HEK293 (cell line): ENCODE measurements at regions not wholly inside any gene's neighbourhood (a gene's known extent, or its start where the extent isn't known, plus 50 kb on each side); places are given as distances from the start of the nearest gene placed in this dataset.

ENCODE experiments used
- CTCF ChIA-PET: fragments of 350-600 bp; formaldehyde crosslinking; extraction: SDS; loops from one replicate; lab custom pipeline; 2021; ENCODE audit warnings: antibody characterized with exemption; lab: Yijun Ruan, JAX
- POLR2A ChIA-PET: fragments of 300-600 bp; formaldehyde crosslinking; extraction: SDS; loops from one replicate; lab custom pipeline; 2020; ENCODE audit warnings: antibody characterized with exemption, inconsistent platforms; lab: Yijun Ruan, JAX
- H3K27ac ChIP-seq: fragments of 200-500 bp; sonication (Bioruptor generic); 2 replicates; pipeline ENCODE4 v1.5.1; 2014; ENCODE audit warnings: low read depth, low read length, control low read depth, inconsistent platforms; ENCODE audit errors: extremely low read depth
- H3K36me3 ChIP-seq, 2 experiments: fragments of 200-500 bp in 1 of 2; sonication (Bioruptor generic) in 1 of 2; 1 replicate in 1 of 2; 2 replicates in 1 of 2; pipeline ENCODE4 v1.5.1; 2014 to 2017; ENCODE audit warnings: inconsistent platforms in 2 of 2, low read length in 2 of 2; ENCODE audit not compliant: control insufficient read depth in 2 of 2, insufficient read depth in 1 of 2
- H3K4me1 ChIP-seq: fragments of 200-500 bp; sonication (Bioruptor generic); 2 replicates; pipeline ENCODE4 v1.5.1; 2014; ENCODE audit warnings: mild to moderate bottlenecking, low read length, inconsistent platforms; ENCODE audit not compliant: control insufficient read depth, insufficient read depth
- H3K4me3 ChIP-seq: 2 replicates; pipeline ENCODE4 v1.5.1; 2011; ENCODE audit warnings: low read depth, mild to moderate bottlenecking, control low read depth, low read length, moderate library complexity
- H3K9me3 ChIP-seq: fragments of 200-500 bp; sonication (Bioruptor generic); 2 replicates; pipeline ENCODE4 v1.5.1; 2014; ENCODE audit warnings: low read depth, low read length, inconsistent platforms; ENCODE audit not compliant: control insufficient read depth, insufficient read depth
- FEZF1 ChIP-seq: fragments of 450-650 bp; formaldehyde crosslinking; IDR thresholded peaks from 2 replicates; pipeline ENCODE4 v1.5.1; 2016; ENCODE audit warnings: missing biosample characterization, missing genetic modification characterization
- HOXD13 ChIP-seq: sonication (generic); formaldehyde crosslinking; IDR thresholded peaks from 2 replicates; pipeline ENCODE4 v1.8.0; 2022; ENCODE audit warnings: missing genetic modification reagents, borderline replicate concordance
- PRDM6 ChIP-seq: fragments of 450-650 bp; formaldehyde crosslinking; IDR thresholded peaks from 2 replicates; pipeline ENCODE4 v1.5.1; 2017; ENCODE audit warnings: missing biosample characterization, missing genetic modification characterization
- RBAK ChIP-seq: fragments of 450-650 bp; formaldehyde crosslinking; IDR thresholded peaks from 2 replicates; pipeline ENCODE4 v1.5.1; 2016; ENCODE audit warnings: missing biosample characterization, missing genetic modification characterization
- REST ChIP-seq: fragments of 450-650 bp; formaldehyde crosslinking; IDR thresholded peaks from 2 replicates; pipeline ENCODE4 v1.5.1; 2016; ENCODE audit warnings: missing biosample characterization, missing genetic modification characterization
- SALL2 ChIP-seq: fragments of 450-650 bp; formaldehyde crosslinking; IDR thresholded peaks from 2 replicates; pipeline ENCODE4 v1.5.0; 2017; ENCODE audit warnings: missing biosample characterization, mild to moderate bottlenecking, missing genetic modification characterization, borderline replicate concordance
- ZBTB44 ChIP-seq: fragments of 450-650 bp; IDR thresholded peaks from 2 replicates; pipeline ENCODE4 v1.5.1; 2018; ENCODE audit warnings: missing biosample characterization, mild to moderate bottlenecking, missing genetic modification characterization
- ZEB2 ChIP-seq: fragments of 450-650 bp; formaldehyde crosslinking; IDR thresholded peaks from 2 replicates; pipeline ENCODE4 v1.5.1; 2016; ENCODE audit warnings: missing biosample characterization, missing genetic modification characterization
- ZNF114 ChIP-seq: fragments of 450-650 bp; formaldehyde crosslinking; IDR thresholded peaks from 2 replicates; pipeline ENCODE4 v1.5.0; 2017; ENCODE audit warnings: missing biosample characterization, missing genetic modification characterization
- ZNF121 ChIP-seq: fragments of 450-650 bp; formaldehyde crosslinking; IDR thresholded peaks from 2 replicates; pipeline ENCODE4 v1.5.1; 2016; ENCODE audit warnings: missing biosample characterization, missing genetic modification characterization
- ZNF202 ChIP-seq: fragments of 450-650 bp; formaldehyde crosslinking; IDR thresholded peaks from 2 replicates; pipeline ENCODE4 v1.5.1; 2016; ENCODE audit warnings: missing biosample characterization, missing genetic modification characterization, borderline replicate concordance
- ZNF211 ChIP-seq: fragments of 450-650 bp; formaldehyde crosslinking; IDR thresholded peaks from 2 replicates; pipeline ENCODE4 v1.5.1; 2016; ENCODE audit warnings: low read depth, missing biosample characterization, missing genetic modification characterization
- ZNF221 ChIP-seq: fragments of 450-650 bp; formaldehyde crosslinking; IDR thresholded peaks from 2 replicates; pipeline ENCODE4 v1.5.1; 2017; ENCODE audit warnings: missing biosample characterization, missing genetic modification characterization, borderline replicate concordance
- ZNF335 ChIP-seq: fragments of 450-650 bp; formaldehyde crosslinking; conservative IDR thresholded peaks from 2 replicates; pipeline ENCODE4 v1.5.1; 2016; ENCODE audit warnings: missing biosample characterization, missing genetic modification characterization
- ZNF354C ChIP-seq: fragments of 450-650 bp; formaldehyde crosslinking; IDR thresholded peaks from 2 replicates; pipeline ENCODE4 v1.5.1; 2016; ENCODE audit warnings: missing biosample characterization, missing genetic modification characterization, low read depth, borderline replicate concordance
- ZNF394 ChIP-seq: fragments of 450-650 bp; formaldehyde crosslinking; IDR thresholded peaks from 2 replicates; pipeline ENCODE4 v1.5.1; 2016; ENCODE audit warnings: missing biosample characterization, missing genetic modification characterization, mild to moderate bottlenecking, moderate library complexity, borderline replicate concordance
- ZNF549 ChIP-seq: fragments of 450-650 bp; IDR thresholded peaks from 2 replicates; pipeline ENCODE4 v1.5.1; 2018; ENCODE audit warnings: missing biosample characterization, missing genetic modification characterization, mild to moderate bottlenecking, inconsistent platforms, moderate library complexity
- ZNF560 ChIP-seq: fragments of 450-650 bp; formaldehyde crosslinking; IDR thresholded peaks from 2 replicates; pipeline ENCODE4 v1.5.1; 2017; ENCODE audit warnings: missing biosample characterization, missing genetic modification characterization, borderline replicate concordance
- ZNF561 ChIP-seq: fragments of 450-650 bp; IDR thresholded peaks from 2 replicates; pipeline ENCODE4 v1.5.1; 2018; ENCODE audit warnings: missing biosample characterization, missing genetic modification characterization, borderline replicate concordance
- ZNF610 ChIP-seq: fragments of 450-650 bp; formaldehyde crosslinking; IDR thresholded peaks from 2 replicates; pipeline ENCODE4 v1.5.1; 2016; ENCODE audit warnings: missing biosample characterization, missing genetic modification characterization, borderline replicate concordance
- ZNF621 ChIP-seq: fragments of 450-650 bp; formaldehyde crosslinking; IDR thresholded peaks from 2 replicates; pipeline ENCODE4 v1.5.1; 2017; ENCODE audit warnings: missing biosample characterization, missing genetic modification characterization
- ZNF701 ChIP-seq: fragments of 450-650 bp; formaldehyde crosslinking; IDR thresholded peaks from 2 replicates; pipeline ENCODE4 v1.5.1; 2016; ENCODE audit warnings: missing biosample characterization, missing genetic modification characterization
- ZNF768 ChIP-seq: fragments of 450-650 bp; formaldehyde crosslinking; IDR thresholded peaks from 2 replicates; pipeline ENCODE4 v1.5.1; 2018; ENCODE audit warnings: missing biosample characterization, mild to moderate bottlenecking, missing genetic modification characterization
- ZNF791 ChIP-seq: fragments of 450-650 bp; formaldehyde crosslinking; IDR thresholded peaks from 2 replicates; pipeline ENCODE4 v1.5.1; 2016; ENCODE audit warnings: missing biosample characterization, missing genetic modification characterization
- ZNF843 ChIP-seq: fragments of 450-650 bp; formaldehyde crosslinking; IDR thresholded peaks from 2 replicates; pipeline ENCODE4 v1.5.1; 2016; ENCODE audit warnings: missing biosample characterization, missing genetic modification characterization
- ZSCAN30 ChIP-seq: fragments of 450-650 bp; IDR thresholded peaks from 2 replicates; pipeline ENCODE4 v1.5.1; 2018; ENCODE audit warnings: missing biosample characterization, mild to moderate bottlenecking, missing genetic modification characterization, moderate library complexity
- TF ChIP-seq, protein P1 (sequence below): fragments of 450-650 bp; formaldehyde crosslinking; IDR thresholded peaks from 2 replicates; pipeline ENCODE4 v1.5.1; 2017; ENCODE audit warnings: missing biosample characterization, missing genetic modification characterization

DNA sequence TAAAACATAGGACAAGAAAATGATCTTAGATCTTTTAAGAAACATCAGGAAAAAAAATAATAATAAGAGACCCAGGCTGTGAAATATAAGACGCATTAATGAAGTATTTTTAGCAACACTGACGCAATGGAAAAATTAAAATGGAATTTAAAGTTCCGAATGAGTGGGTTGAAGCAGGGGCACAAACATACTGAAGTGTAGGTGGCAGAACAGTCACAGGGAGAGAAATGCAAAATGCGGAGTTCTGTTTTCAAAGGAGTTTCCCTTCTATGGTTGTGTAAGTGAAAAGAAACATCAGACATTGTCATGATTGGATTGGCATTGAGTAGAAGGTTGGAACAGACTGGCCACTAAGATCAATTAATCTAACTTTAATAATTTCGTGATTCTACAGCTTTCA, 159.8 kb downstream of the CYSLTR2 start:
- no peaks in the 10 kb centered on the region for H3K36me3 ChIP-seq
- POLR2A ChIA-PET = no interaction called here
- H3K9me3 ChIP-seq = no peaks in the 10 kb centered on the region
- H3K27ac ChIP-seq = no peak overlapping the region
- no peak overlapping the region for H3K4me3 ChIP-seq
- H3K4me1 ChIP-seq = peaks cover 3% of the 10 kb centered on the region; the same call in 1 of the 2 replicates
- no peak for TF ChIP-seq ZNF211 (tag by site-specific recombination)
- TF ChIP-seq ZBTB44 (tag by site-specific recombination) = no peak
- TF ChIP-seq ZEB2 = no peak
- no peak for TF ChIP-seq ZNF701 (tag by site-specific recombination)
- TF ChIP-seq ZNF394 (tag by site-specific recombination) = no peak
- TF ChIP-seq ZNF221 = no peak
- no peak for TF ChIP-seq ZNF610 (tag by site-specific recombination)
- TF ChIP-seq ZNF202 (tag by site-specific recombination) = no peak
- no peak for TF ChIP-seq ZNF561 (tag by site-specific recombination)
- no peak for TF ChIP-seq SALL2 (tag by site-specific recombination)
- TF ChIP-seq ZNF843 (tag by site-specific recombination) = no peak
- no peak for TF ChIP-seq ZSCAN30
- no peak for TF ChIP-seq FEZF1
- TF ChIP-seq, protein P1, sequence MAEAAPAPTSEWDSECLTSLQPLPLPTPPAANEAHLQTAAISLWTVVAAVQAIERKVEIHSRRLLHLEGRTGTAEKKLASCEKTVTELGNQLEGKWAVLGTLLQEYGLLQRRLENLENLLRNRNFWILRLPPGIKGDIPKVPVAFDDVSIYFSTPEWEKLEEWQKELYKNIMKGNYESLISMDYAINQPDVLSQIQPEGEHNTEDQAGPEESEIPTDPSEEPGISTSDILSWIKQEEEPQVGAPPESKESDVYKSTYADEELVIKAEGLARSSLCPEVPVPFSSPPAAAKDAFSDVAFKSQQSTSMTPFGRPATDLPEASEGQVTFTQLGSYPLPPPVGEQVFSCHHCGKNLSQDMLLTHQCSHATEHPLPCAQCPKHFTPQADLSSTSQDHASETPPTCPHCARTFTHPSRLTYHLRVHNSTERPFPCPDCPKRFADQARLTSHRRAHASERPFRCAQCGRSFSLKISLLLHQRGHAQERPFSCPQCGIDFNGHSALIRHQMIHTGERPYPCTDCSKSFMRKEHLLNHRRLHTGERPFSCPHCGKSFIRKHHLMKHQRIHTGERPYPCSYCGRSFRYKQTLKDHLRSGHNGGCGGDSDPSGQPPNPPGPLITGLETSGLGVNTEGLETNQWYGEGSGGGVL = no peak
- CTCF ChIA-PET = interaction anchor here (0.6 kb wide), 1 partner anchor 62 kb away, joined by 3 read pairs; no protein-coding TSS in a partner anchor

DNA sequence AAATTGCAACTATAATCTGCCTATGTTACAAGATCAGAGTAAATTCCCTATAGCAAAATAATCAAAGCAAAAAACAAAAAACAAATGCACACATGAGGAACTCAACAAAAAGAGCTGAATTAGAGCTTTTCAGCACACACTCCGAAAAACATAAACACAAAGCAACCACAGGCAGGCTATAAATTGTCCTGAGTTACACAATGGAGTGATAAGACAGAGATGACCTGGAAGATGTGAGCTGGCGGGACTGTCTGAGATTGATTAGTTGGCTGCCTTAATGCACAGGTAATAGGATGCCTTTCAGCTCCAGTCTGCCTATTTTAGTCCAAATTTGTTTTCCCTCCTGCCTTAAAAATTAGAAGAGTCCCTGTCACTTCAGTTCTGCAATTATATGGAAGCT, 159.0 kb upstream of the FNDC3A start:
- H3K4me3 ChIP-seq = no peak overlapping the region
- TF ChIP-seq ZNF121 (tag by site-specific recombination) (no peak), ZNF202 (tag by site-specific recombination) (no peak), ZNF791 (tag by site-specific recombination) (no peak), FEZF1 (peak; percentile 49), PRDM6 (tag by site-specific recombination) (no peak), ZNF335 (tag by site-specific recombination) (0 out of 2 replicates have a peak, but pooled peaks have one; percentile 12), ZNF768 (tag by site-specific recombination) (no peak), ZNF560 (no peak), ZNF354C (tag by site-specific recombination) (no peak), ZNF549 (no peak), ZNF114 (tag by site-specific recombination) (no peak), REST (tag by site-specific recombination) (no peak), HOXD13 (CRISPR knock-in tag) (no peak), ZNF621 (tag by site-specific recombination) (no peak), RBAK (no peak)
- no peaks in the 10 kb centered on the region for H3K9me3 ChIP-seq
- no peaks in the 10 kb centered on the region for H3K36me3 ChIP-seq
- CTCF ChIA-PET = interaction anchor here (0.6 to 0.7 kb wide), 2 partner anchors 48 to 224 kb away, joined by 3 read pairs; no protein-coding TSS in a partner anchor
- POLR2A ChIA-PET = interaction anchor here (0.6 kb wide), 1 partner anchor 12 kb away, joined by 3 read pairs; no protein-coding TSS in a partner anchor
- H3K27ac ChIP-seq = no peak overlapping the region
- peaks cover 14% of the 10 kb centered on the region for H3K4me1 ChIP-seq
